Natural killer cell (primary cell): ENCODE measurements at regions not wholly inside any gene's neighbourhood (a gene's known extent, or its start where the extent isn't known, plus 50 kb on each side); places are given as distances from the start of the nearest gene placed in this dataset.

Experiments
- ATAC-seq, 3 donors: fragments of 150-1000 bp in 2 of 3; fragments of 200-7000 bp in 1 of 3; cut with Tn5 transposase; 1 replicate in 1 of 3; 2 replicates in 2 of 3; pipeline ENCODE4 v1.10.0; 2021; ENCODE audit warnings: mild to moderate bottlenecking in 2 of 3, moderate library complexity in 2 of 3
- DNase-seq, 2 donors: peaks; one replicate each; pipeline versions ENCODE4 v3.0.0 to v3.0.0-alpha.2; 2013 to 2021; ENCODE audit warnings: mixed read lengths in 1 of 2
- H3K27ac ChIP-seq: one replicate; pipeline ENCODE4 v1.5.1; 2013; ENCODE audit warnings: mild to moderate bottlenecking, low read length
- H3K27me3 ChIP-seq: one replicate; pipeline ENCODE4 v1.6.1; 2013; ENCODE audit warnings: low read length; ENCODE audit not compliant: control insufficient read depth, insufficient read depth
- H3K36me3 ChIP-seq: one replicate; pipeline ENCODE4 v1.6.1; 2013; ENCODE audit warnings: low read length; ENCODE audit not compliant: control insufficient read depth, insufficient read depth
- H3K4me1 ChIP-seq: one replicate; pipeline ENCODE4 v1.6.1; 2013; ENCODE audit warnings: low read length; ENCODE audit not compliant: control insufficient read depth, insufficient read depth
- H3K4me3 ChIP-seq: one replicate; pipeline ENCODE4 v1.5.1; 2013; ENCODE audit warnings: low read length
- H3K9me3 ChIP-seq: one replicate; pipeline ENCODE4 v1.6.1; 2013; ENCODE audit warnings: low read length; ENCODE audit not compliant: control insufficient read depth, insufficient read depth
- H3K27ac Mint-ChIP-seq, 2 donors: one replicate each; pipeline ENCODE4 v1.8.0; 2022; ENCODE audit warnings: mild to moderate bottlenecking in 2 of 2, mixed read lengths in 2 of 2, moderate library complexity in 1 of 2
- H3K27me3 Mint-ChIP-seq, 2 donors: one replicate each; pipeline ENCODE4 v1.8.0; 2022; ENCODE audit warnings: low read depth in 2 of 2, mixed read lengths in 2 of 2
- H3K36me3 Mint-ChIP-seq: one replicate; pipeline ENCODE4 v1.8.0; 2022; ENCODE audit warnings: mixed read lengths
- H3K4me1 Mint-ChIP-seq, 2 donors: one replicate each; pipeline ENCODE4 v1.8.0; 2022; ENCODE audit warnings: mixed read lengths in 2 of 2
- H3K4me3 Mint-ChIP-seq: one replicate; pipeline ENCODE4 v1.8.0; 2022; ENCODE audit warnings: mild to moderate bottlenecking, moderate library complexity, mixed read lengths
- H3K9me3 Mint-ChIP-seq, 2 donors: one replicate each; pipeline ENCODE4 v1.8.0; 2022; ENCODE audit warnings: mixed read lengths in 2 of 2
- CTCF ChIP-seq: fragments of 200-600 bp; IDR thresholded peaks from one replicate; pipeline ENCODE4 v1.8.0; 2022; ENCODE audit warnings: antibody characterized with exemption
- WGBS: methylation state at CpG from one replicate; pipeline ENCODE4 v1.1.7; 2013; ENCODE audit warnings: missing lambda C conversion rate; ENCODE audit not compliant: insufficient coverage; 5-methylcytosine and 5-hydroxymethylcytosine counted together
- intact Hi-C: fragments of 100-400 bp; cut with micrococcal nuclease; formaldehyde crosslinking; loops from one replicate; pipeline ENCODE4 v1.14.2; 2022

DNA sequence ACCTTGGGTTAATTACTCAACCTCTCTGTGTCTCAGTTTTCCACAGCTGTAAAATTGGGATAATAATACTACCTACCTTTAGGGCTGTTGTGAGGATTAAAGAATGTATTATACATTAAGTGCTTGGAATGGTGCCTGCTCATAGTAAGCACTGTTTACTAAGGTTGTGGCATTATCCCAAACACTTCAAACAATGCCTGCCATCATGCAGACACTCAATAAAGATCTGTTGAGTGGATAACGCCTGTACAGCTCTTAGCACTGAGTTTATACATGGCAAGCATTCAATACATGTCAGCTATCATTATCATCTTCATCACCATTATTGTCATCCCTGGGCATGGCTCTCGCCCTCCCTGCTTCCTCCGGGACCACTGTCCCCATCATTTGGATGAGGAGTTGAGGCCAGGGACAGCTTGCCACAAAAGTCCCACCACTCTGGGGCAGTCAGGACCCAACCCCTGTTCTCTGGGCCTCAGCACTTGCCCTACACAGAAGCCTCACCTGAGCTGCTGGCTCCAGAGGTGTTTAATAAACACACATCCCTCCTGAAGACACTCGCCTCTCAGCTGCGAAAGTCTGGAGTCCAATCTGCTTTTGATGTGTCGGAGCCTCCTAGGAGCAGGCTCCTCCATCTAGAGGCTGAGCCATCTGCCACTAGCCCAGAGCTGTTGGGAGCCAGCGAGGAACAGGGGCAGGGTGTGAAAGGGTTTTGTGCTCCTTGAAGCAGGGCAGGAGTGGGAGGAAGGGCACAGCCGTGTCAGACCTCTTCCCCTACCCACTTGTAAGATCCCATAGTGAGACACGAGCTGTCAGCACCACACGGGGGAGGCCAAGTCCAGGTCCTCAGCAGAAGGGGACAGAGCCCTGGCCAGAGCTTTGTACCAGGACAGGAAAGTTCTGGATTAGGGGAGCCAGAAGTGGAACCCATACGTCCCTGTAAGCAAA lies 80.9 kb upstream of the ZC3H12A start:
- Histone ChIP-seq H3K27me3 (no peaks in the 10 kb centered on the region), H3K4me1 (no peaks in the 10 kb centered on the region), H3K9me3 (no peaks in the 10 kb centered on the region), H3K4me3 (no peak overlapping the region), H3K36me3 (no peaks in the 10 kb centered on the region), H3K27ac (no peak overlapping the region)
- TF ChIP-seq CTCF, result no peak
- Mint-ChIP-seq H3K36me3 (no peaks in the 10 kb centered on the region), H3K27me3 (peaks cover 18 to 35% of the 10 kb centered on the region in 2 donors), H3K4me3 (no peak overlapping the region), H3K27ac (no peak overlapping the region), H3K9me3 (no peaks in the 10 kb centered on the region), H3K4me1 (no peaks in the 10 kb centered on the region)
- DNase-seq (no peak), ATAC-seq (no peak)
- intact Hi-C loops, result no loop called here
- 57% methylated on average over 11 of the region's 11 CpGs for WGBS

DNA sequence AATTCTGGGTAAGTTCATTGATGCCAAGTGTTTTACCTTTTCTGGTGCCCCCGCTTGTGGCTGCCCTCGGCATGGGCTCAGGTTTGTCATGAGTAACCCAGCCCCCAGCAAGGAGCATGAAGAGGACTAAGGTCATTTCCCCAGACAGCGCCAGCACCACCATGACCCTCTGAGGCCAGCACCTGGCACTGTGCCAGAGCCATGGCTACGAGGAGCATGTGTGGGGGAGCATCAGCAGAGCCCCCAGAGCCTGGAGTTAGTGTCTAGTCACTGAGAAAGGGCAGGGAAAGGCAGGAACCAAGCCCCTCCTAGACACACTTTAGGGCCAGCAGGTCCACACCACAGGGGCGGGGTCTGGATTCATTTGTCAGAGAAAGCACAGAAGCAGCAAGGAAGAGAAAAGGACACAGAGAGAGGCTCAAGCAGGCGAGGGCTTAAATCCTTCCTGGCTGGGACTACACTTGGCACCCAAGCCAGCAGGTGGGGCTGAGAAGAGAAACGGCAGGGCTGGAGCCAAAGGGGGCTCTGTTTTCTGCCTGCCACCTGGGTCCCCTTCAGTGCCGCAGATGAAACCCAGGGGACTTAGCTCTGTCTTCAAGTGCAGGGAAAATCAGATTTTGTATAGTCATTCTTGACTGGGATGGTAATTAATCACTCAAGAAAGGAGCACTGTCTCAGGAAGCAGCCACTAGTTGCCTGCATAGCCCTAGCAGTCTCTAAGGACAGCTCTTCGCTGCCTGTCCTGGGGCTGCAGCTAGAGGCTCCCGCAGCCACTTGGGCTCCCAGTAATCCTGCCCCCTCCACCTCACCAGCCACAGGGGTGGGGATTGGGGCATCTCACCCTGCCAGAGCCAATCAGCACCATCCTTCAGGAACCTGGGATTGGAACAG lies 79.6 kb upstream of the ZC3H12A start:
- no peak for TF ChIP-seq CTCF
- no peaks in the 10 kb centered on the region for H3K27me3 ChIP-seq
- no peak overlapping the region for H3K4me3 Mint-ChIP-seq
- no peaks in the 10 kb centered on the region for H3K36me3 ChIP-seq
- no peaks in the 10 kb centered on the region for H3K4me1 ChIP-seq
- WGBS, result 43% methylated on average over 10 of the region's 10 CpGs
- ATAC-seq, result no peak
- peaks cover 18 to 39% of the 10 kb centered on the region in 2 donors for H3K27me3 Mint-ChIP-seq
- no peak overlapping the region for H3K27ac Mint-ChIP-seq
- H3K36me3 Mint-ChIP-seq, result no peaks in the 10 kb centered on the region
- no peaks in the 10 kb centered on the region for H3K9me3 ChIP-seq
- H3K27ac ChIP-seq, result no peak overlapping the region
- H3K9me3 Mint-ChIP-seq, result no peaks in the 10 kb centered on the region
- no peaks in the 10 kb centered on the region for H3K4me1 Mint-ChIP-seq
- intact Hi-C loops, result no loop called here
- DNase-seq, result no peak
- H3K4me3 ChIP-seq, result no peak overlapping the region

- no peaks in the 10 kb centered on the region for H3K9me3 ChIP-seq
- 95% methylated on average over 8 of the region's 8 CpGs for WGBS
- Mint-ChIP-seq H3K36me3 (no peaks in the 10 kb centered on the region), H3K27ac (no peak overlapping the region), H3K4me1 (no peaks in the 10 kb centered on the region), H3K27me3 (peaks cover 14 to 39% of the 10 kb centered on the region in 2 donors), H3K4me3 (no peak overlapping the region), H3K9me3 (no peaks in the 10 kb centered on the region)
- no peak for TF ChIP-seq CTCF
- ATAC-seq (no peak), DNase-seq (no peak)
- no peaks in the 10 kb centered on the region for H3K4me1 ChIP-seq
- H3K4me3 ChIP-seq, result no peak overlapping the region
- intact Hi-C loops, result no loop called here
- H3K36me3 ChIP-seq, result no peaks in the 10 kb centered on the region
- no peaks in the 10 kb centered on the region for H3K27me3 ChIP-seq
- H3K27ac ChIP-seq, result no peak overlapping the region
Observed at GRCh38 chr1:37398096-37398495, 76.3 kb upstream of the ZC3H12A start.
